GM12872 (cell line): ENCODE measurements at regions not wholly inside any gene's neighbourhood (a gene's known extent, or its start where the extent isn't known, plus 50 kb on each side); places are given as distances from the start of the nearest gene placed in this dataset.

Source experiments
- CTCF ChIP-seq: IDR thresholded peaks from 3 replicates; pipeline ENCODE4 v1.5.1; 2011; ENCODE audit warnings: low read depth, mild to moderate bottlenecking, low read length, moderate library complexity; ENCODE audit not compliant: insufficient read depth

DNA sequence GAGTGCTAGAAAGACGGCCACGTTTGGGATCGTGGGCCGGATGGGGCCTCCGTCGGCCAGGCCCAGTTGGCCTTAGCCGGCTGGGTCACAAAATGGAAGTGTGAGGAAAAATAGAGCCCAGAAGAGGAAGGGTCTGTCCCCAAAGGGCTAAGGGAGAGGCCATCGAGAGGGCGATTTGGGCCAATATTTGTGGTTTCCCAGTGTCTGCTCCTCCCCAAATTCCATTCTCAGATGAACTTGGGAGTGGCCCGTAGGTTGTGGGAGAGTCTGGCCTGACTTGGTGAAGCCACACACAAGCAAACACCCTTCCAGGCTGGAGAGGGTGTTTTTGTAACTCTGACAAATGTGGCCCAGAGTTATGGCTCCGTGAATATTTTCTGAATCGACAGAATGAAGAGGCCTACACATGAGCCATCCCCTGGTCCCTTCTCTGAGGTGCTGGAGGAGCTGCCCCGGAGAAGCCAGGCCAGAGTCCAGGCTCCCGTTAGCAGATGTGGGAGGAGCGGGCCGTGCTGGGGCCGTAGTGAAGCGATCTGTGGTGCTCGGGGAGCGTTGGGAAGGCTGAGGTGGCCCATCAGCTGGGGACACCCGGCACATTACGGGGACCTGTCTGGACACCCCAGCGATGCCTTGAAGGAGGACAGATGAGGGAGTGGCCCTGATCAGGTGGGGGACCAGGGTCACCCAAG is 73.5 kb upstream of the PPARA start:
- no peak for TF ChIP-seq CTCF

DNA sequence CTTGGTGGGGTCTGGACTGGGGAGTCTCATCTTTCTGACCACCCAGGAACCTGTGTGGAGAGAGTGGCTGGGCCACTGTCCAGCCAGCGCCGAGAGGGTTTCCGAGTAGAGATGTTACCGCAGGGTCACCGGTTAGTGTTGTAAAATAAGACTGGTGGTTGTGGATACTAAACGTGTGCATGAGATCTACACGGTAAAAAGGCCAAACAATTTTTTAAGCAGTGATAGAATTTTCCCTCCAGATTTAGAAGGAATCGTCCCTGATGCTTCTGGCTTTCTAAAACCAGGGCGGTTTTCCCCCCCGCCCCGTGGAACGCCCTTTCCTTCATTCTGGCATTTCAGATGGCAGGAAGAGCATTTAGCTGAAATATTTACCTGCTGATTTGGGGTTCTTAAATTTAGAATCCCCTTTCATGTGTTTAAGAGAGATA is 72.6 kb upstream of the PPARA start:
- no peak for TF ChIP-seq CTCF

DNA sequence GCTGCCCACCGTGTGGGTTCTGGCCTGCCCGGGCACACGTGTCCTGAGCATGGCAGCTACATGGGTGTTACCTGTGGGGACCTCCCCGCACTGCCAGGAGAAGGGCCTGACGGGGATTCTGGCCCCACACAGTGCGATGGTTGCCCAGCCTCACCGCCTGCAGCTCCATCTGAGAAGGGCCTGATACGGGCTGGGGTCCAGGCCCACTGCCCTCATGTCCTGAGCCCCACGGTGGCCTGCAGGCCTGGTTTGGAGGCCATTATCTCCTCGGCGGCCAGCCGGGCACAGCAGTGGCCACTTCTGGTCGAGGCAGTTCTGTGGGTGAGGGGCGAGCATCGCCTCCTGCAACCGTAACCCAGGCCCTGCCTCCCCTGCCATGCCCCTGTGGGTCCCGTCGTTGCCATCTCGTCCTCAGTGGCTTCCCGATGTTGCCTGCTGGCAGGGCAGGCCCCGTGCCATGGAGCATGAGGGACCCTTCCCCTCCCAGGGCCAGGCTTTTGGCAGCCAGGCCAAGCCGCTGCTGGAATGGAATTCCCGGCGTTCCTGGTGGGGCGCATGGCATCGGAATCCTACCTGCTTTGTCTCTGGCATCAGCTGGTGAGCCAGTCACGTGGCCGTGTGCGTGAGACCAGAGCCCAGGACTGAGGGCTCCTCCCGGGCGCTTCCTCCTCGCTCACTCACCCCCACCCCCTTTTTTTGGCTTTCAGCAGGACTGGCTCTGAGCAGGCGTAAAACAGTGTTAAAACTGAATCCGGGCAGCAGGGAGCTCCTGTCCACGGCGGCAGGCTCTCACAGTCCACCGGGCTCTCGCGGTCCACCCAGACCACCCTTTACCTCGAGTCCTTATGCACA is 71.9 kb upstream of the PPARA start:
- TF ChIP-seq CTCF: no peak

GRCh38 chr22:46079093-46079860 is 71.0 kb upstream of the PPARA start:
- TF ChIP-seq CTCF: no peak

DNA sequence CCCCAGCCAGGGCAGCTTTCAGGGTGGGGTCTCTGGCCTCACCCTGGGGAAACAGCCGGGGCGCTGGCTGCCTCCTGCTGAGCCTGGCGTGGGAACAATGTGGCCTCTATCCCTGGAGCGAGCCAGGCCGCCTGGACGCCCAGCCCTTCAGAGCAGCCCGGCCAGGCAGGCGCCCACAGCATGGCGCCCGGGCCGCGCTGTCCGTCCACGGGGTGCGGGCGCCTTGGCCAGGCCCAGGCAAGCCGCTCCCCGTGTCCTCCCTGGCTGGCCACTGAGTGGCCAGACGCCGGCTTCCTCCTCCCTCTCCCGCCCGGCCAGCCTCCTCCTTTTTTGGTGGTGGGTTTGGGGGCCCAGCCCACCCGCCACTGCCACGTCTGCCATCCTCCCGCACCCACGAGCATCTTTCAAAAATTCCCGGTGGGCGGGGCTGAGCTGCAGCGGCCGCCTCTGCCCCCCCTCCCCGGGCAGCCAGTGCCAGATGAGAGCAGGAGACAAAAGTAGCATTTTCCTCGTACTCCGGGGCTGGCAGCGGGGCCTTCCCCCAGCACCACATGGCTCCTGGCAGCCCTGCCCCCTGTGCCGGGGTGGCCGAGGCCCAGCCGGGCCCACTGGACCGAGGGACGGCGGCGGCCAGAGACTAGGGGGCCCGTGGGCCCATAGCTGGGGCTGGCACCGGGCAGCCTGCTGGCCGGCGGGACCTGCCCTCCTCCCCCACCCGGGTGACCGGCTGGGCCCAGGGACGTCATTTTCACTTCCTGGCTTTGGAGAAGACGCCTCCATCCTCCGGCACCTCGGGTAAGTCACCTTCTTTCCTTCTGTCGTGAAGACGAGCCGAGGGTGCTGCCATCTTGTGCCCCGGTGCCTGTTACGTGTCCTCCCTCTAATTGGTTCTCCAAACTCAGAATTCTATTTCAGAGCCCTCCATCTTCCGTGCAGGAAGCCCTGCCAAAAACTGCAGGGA is 70.2 kb upstream of the PPARA start:
- no peak for TF ChIP-seq CTCF

DNA sequence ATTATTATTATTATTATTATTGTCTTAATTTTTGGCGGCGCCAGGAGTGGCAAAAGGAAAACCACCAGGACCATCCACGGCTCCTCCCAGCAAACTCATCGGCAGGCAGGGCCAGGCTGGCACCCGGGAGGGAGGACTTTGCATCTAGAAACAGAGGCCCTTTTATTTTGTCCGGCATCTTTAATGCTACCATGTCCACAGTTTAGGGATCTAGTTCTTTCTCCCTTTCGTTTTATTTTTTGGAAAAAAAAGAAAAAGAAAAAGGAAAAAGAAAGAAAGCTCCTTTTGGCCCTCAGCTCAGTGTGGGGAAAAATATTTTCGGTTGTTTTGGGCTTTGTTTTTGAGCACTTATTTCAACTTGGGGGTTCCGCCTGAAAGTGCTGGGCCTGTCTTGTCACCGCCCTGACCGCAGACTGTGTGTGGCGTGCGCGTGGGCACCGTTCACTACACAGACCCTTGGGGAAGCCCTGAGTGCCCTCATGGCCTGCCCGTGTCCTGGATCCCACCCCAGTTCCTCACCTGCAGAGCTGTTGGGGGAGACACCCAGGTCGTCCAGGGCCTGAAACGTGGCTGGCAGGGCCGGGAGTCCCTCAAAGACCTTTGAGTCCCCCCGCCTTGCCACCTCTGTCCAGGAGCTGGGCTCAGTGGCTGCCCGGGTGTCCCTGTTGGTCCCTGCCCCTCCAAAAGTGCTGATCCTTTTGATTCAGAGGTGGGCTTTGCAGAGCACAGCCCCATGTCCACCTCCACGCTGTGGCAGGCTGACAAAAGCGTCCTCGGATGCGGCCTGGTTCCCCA is 69.1 kb upstream of the PPARA start:
- TF ChIP-seq CTCF: no peak
